HG03469 (cell line): ENCODE measurements at regions not wholly inside any gene's neighbourhood (a gene's known extent, or its start where the extent isn't known, plus 50 kb on each side); places are given as distances from the start of the nearest gene placed in this dataset.
A peak's percentile ranks its signal among the peaks of the same experiment; 100 is the strongest.

Experiments used
- ATAC-seq: cut with Tn5 transposase; IDR thresholded peaks from one replicate; pipeline ENCODE4 v1.9.1; 2021; ENCODE audit warnings: mild to moderate bottlenecking, moderate library complexity, moderate number of reproducible peaks; ENCODE audit not compliant: unreplicated experiment

- no peak for ATAC-seq
Observed at GRCh38 chr9:75397836-75398235, 309.5 kb downstream of the OSTF1 start.

DNA sequence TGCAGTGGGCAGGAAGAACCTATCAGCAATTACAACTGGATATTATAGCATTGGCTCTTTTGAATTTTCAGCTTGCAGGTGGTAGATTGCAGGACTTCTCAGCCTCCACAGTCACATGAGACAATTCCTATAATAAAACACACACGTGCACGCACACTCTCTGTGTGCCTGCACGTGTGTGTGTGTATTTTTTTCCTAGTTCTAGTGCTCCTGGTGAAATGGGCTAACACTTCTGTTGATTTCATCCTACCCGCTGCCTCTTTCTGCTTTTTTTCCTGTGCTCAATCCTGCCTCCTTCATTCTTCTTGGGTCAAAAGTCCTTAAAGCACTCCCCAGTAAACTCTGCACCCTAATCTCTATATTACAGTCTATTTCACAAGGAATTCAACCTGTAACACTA, 320.1 kb downstream of the OSTF1 start:
- no peak for ATAC-seq

DNA sequence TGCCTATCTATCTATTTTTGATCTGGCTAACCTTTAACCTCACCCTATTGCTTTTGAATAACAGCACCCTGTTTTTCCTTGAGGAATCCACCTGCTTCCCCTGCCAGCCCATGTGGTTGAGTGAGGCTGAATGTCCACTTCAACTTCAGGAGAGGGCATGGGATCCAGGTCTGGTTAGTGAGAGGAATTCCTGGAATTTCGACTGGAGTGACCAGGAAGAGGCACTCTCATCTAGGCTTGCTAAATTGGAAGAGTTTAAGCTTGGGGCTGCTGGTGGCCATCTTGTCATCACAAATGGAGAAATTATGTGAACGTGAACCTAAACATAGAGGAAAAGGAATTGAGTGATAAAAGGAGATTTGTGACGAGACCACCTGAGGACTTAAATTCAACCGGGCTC, 322.1 kb downstream of the OSTF1 start:
- no peak for ATAC-seq

DNA sequence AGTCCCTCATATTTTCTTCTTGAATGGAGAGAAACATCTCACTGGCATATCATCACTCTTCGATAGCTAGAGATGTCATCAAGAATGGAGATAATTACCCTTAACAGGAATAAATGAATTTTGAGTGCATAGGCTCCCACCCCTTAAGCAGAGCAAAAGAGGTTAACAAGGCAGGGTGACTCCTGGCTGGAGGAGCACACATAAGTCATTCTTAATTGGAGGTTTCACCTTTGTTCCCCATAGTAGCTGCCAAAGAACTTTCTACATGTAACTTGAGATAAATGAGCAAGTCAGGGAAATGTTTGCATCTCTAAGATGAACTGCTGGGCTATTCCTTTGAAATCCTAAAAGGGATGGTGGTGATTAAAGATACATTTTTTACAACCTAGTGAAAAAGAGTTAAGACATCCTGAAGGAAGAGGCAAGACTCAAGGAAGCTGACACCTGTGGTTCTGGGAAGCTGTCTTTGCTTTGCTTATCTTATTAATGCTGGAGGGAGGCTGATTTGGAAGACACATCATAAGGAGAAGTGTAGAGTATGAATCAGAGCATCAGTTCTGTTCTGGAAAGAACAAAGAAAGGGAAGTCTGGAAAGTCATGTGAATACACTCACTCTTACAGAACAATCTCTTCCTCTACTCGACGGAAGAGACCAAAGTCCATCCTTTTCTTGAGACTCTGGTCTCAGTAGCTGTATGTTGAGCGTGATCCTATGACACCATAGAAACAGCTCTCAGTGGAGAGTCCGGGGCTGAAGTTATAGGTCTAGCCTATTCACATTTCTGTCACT, 326.3 kb downstream of the OSTF1 start:
- no peak for ATAC-seq

DNA sequence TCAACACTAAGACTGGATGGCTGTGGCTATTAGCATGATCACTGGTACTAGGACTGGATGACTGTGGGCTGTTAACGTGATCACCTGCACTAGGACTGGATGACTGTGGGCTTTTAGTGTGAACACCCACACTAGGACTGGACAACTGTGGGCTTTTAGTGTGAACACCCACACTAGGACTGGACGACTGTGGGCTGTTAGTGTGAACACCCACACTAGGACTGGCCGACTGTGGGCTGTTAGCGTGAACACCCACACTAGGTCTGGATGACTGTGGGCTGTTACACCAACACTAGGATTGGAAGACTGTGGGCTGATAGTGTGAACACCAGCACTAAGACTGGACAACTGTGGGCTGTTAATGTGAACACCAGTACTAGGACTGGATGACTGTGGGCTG, 329.2 kb downstream of the OSTF1 start:
- ATAC-seq, result no peak

DNA sequence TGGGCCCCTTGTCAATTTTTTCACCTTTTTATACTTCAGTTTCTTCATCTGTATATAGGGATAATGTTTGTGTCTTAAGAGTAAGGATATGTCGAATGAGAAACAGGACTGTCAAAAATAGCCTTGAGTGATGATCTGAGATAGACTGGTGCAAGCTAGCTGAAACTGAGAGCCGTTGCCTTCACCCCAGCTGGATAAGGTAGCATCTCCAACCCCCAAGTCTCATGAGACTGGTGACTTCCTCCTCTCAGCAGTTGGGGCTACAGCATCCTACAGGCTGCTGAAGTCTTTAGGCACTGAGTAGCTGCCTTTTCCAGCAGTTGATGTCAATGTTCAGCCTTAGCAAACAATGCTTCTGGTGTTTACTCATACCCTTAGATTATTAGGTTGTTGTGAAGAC, 330.2 kb downstream of the OSTF1 start:
- no peak for ATAC-seq

- ATAC-seq, result peak; percentile 56
Observed at GRCh38 chr9:75422944-75423522, 334.7 kb downstream of the OSTF1 start.

GRCh38 chr9:75429531-75430475, 341.5 kb downstream of the OSTF1 start:
- ATAC-seq, result no peak

DNA sequence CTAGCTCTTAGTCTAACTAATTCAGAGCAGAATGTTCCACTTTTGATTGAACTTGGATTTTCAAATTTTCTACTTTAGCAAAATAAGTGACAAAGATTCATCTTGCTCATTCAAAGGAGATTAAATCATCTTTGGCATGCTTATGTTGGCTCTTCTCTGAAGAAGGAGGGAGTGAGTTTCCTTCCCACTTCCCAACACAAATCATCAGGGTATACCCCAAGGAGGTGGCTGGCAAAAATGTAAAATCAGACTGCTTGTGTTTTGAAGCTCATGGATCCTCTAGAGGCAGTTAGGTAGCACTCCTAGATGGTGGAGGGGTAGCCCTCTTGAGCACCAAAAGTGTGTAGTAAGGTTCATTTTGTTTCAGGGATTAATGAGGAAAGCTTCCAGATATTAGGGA, 343.1 kb downstream of the OSTF1 start:
- ATAC-seq, result no peak

GRCh38 chr9:75432386-75432785, 344.1 kb downstream of the OSTF1 start:
- no peak for ATAC-seq

- no peak for ATAC-seq
Observed at GRCh38 chr9:75432888-75433287, 344.6 kb downstream of the OSTF1 start.

GRCh38 chr9:75438716-75439115, 350.4 kb downstream of the OSTF1 start:
- peak; percentile 58 for ATAC-seq

GRCh38 chr9:75440914-75441313, 352.6 kb downstream of the OSTF1 start:
- ATAC-seq, result no peak

DNA sequence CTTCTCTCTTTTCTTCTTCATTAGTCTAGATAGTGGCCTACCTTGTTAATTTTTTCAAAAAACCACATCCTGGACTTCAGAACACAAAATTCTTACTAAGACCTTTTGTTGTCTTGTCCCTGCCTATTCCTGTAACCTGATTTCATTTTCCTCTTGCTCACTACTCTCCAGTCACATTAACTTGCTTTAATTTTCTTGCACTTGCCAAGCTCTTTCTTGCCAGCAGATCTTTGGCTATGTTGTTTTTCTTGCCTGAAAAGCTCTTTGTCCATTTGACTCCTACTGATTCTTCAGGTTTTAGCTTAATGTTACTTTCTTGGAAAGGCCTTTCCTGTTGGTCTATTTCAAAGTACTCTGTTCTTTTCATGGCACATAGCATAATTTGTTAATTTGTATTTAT, 356.8 kb downstream of the OSTF1 start:
- no peak for ATAC-seq

DNA sequence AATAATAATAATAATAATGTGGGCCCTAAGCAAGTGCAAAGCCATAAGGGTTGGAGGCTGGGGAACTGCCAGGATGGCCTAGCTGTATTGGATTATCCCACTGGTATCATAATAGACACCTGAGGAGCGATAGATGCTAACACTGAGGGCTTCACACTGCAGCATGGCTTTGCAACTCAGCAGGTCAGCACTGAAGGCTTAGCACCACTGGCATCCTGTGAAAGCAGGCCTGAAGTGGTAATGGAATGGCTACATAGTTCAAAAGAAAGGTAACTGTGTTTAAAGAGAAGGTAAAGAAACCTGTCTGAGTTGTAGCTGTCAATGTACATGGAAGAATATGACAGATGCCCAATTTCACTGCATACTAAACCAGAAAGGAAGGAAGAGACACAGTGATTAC, 359.0 kb downstream of the OSTF1 start:
- no peak for ATAC-seq

DNA sequence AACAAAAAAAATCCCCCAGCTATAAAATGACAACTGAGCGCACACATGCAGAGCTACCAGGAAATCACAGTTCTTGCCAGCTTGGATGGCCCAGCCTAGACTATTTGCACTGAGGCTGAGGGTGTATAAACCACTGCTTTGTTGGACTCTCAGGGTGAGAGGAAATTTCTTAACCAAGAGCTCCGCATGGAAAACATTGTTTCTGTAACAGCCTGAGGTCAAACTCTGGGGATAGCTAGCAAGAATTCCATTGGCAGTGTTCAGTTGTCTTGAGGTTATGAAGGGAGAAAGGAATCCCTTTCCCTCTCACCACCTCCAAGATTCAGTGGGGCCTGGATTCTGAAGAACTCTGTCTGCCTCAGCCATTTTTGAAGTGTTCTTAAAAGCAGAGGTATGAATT, 360.0 kb downstream of the OSTF1 start:
- ATAC-seq, result no peak

DNA sequence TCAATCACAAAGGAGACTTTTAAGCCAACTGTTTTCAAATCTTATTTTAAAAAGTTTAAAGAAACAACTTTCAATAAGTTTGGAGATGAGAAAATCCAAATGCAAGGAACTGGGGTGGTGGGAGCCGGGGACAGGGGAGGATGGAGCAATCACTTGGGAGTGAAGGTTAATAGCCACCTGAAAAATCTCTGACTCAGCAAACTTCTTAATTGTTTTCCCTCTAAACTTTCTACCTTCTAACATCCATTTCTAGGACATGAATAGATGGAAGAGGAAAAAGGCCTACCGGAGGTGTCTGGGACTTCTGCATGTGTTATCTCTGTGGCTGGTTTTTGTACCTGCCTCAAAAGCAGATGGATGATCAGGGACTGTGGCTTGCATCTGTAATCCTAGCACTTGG, 360.6 kb downstream of the OSTF1 start:
- no peak for ATAC-seq

DNA sequence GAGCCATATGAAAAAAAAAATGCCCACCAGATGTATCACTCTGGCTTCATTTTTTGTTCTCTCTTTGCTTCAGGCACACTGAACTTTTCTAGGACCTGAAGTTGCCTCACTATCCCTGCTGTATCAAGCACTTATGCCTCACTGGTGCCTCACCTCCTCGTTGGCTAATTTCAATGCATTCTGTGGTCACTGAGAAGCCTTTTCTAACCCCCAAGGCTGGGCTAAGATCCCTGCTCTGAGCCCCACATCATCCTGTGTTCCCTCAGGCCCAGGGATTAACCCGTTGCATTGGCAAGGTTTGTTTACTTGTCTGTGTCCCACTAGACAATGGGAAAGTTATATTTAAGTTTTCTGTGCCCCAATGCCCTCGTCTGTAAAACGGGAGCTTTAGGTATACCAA, 362.7 kb downstream of the OSTF1 start:
- ATAC-seq, result no peak

DNA sequence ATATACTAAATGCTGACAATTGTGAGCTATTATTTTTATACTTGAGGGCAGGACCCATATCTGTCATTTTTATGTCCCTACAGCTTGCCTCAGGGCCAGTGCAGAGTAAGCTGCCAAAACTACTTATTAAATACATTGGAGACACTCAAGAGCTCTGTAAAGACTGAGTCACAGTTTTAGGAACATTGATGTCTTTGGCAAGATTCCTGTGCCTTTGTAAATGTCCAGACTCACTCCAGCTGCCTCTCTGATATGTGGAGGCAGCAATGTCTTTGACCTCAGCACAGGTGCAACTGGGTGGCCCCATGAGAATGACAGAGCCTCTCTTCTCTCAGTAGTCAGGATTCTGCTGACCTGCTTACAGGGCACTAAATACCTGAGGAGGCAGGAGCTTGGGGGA, 363.2 kb downstream of the OSTF1 start:
- no peak for ATAC-seq

GRCh38 chr9:75452512-75452911, 364.2 kb downstream of the OSTF1 start:
- no peak for ATAC-seq

DNA sequence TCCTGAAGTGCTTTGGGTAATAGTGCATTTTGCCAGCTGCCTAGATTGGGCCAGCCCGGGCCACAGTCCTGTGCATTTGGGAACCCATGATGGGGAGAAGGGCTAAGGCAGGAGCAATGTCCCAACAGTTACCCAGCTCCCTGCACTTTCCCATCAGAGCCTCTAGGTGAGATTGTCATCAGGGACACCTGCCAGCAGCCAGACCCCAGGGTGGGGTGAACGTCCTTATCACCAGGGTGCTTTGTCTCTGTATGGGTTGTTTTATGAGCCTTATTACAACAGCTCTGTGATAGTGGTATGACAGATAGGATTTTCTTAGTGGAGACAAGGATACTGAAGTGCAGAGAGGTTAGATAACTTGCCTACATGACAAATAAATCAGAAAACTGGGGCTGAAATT, 365.7 kb downstream of the OSTF1 start:
- ATAC-seq, result no peak

DNA sequence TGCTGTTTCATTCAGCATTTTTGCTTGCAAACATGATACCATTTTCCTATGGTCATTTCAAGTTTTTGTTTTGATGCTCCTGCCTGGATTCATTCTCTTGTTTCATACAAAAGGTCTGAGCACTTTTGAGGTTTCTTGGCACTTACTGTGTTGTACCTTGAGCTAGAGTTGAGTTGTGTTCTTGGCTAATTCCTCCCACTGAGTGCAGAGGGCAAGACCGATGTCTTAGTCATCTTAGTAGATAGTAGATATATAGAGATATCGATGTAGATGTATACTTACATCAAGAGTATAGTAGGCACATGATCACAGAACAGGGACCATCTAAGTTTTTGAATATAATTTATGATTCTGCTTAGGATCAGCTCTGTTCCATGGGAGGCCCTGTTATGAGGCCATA, 366.6 kb downstream of the OSTF1 start:
- no peak for ATAC-seq
